ENCODE measurements at regions not wholly inside any gene's neighbourhood (a gene's known extent, or its start where the extent isn't known, plus 50 kb on each side); places are given as distances from the start of the nearest gene placed in this dataset.
"Not testable (repeated sequence)": the region's sequence is repeated elsewhere in the genome, so short reads cannot be mapped to it uniquely, and the experiment has no call there.

DNA sequence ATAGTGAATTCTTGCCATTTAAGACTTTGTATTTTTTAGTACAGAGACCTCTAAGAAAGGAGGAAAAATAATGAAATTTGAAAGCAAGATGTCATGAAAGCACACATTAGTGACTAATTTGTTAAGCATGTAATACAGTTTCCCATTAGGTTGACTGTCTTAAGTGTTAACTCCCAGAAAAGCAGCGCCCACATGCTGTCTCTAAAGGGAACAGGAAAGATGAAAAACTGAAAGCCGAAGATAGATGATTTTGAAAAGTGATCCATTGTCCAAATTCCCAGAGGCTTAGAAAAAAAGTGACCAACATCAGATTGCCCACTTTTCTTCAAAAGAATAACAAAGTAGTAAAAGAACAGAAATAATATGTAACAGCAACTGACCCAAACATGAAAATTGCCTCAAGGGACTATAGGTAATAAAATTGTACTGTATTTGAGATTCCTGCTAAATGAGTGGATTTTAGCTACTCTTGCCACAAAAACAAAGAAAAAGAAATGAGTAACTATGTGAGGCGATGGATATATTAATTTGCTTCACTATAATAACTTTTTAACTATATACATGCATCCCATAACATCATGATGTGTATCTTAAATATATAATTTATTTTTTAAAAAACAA is 83.2 kb upstream of the OGFRL1 start:
- no peak for DNase-seq

DNA sequence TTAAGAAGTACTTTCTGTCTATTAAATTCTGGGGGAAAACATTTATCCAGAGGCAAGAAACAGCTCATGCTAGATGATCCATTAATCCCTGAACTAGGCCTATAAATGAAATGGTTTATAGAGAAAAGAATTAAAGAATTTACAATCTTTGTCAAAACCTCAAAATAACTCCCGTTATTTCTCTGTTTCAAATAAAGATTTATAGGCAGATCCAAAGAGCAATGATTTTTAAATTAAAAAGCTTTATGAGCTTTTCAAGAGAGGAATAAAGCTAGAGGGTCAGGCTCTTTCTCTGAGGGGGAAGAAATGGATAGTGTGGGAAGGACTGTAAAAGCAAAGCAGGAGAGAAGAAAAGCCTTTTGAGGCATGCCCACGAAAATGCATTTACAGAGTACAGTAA is 82.5 kb upstream of the OGFRL1 start:
- DNase-seq, result no peak

DNA sequence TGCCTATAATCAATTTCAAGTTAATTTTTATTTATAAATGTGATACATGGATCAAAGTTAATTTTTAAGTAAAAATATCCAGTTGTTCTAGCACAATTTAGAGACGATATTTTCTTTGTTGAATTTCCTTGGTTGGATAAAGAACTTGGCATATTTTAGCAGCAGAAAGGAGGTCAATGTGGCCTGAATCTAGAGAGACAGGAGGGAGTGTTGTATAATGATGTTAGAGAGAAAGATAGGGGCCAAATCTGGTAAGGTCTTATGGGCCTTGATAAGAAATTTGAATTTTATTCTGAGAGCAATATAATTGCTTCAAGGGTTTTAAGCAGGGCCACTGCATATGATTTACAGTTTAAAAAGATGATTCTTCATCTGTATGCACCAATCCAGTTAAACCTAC is 79.4 kb upstream of the OGFRL1 start:
- no peak for DNase-seq

DNA sequence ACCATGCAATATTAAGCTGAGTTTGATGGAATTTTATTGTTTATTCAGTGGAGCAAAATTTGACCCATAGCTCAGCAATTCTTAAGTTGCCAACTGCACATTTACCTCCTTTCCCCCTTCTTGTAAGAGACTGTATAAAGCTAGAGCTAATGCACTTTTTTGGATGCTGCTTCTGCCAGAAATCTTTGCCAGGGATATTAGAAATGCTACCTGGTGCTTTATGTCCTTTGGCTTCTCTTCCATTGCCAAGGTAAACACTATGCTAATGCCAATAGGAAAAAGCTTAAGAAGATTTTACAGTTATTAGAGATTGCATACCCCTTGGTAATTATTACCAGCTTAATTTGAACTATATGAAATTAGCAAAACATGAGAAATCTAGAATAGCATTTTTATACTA is 79.0 kb upstream of the OGFRL1 start:
- DNase-seq, result no peak

DNA sequence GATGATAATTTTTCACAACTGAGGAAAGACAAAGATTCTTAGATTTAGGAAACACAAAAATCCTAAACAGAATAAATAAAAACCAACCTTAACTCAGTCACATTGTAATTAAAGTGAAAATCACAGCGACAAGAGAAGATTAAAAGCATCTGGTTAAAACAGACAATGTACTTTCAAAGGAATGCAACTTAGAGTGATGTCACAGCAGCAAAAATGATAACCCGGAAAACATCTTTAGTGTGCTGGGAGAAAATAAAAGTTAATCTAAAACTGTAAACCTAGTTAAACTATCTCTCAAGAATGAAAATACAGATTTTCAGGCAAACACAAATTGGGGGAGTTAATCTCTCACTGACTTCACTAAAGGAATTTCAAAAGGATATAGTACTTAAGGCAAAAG is 76.8 kb upstream of the OGFRL1 start:
- DNase-seq, result no peak

DNA sequence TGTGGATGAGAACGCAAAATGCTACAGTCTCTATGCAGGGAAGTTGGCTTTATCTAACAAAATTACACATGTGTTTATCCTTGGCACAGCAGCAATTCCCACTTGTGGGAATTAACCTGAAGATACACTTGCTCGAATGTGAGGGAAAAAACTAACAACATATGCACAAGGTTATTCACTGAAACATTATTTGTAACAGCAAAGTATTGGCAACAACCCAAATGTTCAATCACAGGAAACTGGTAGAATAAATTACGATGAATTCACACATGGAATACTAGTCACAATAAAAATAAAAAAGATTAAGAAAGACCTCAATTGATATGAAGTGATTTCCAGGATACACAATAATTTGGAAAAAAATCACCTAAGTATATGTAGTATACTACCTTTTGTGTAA is 68.1 kb upstream of the OGFRL1 start:
- peak; percentile 78 for DNase-seq

DNA sequence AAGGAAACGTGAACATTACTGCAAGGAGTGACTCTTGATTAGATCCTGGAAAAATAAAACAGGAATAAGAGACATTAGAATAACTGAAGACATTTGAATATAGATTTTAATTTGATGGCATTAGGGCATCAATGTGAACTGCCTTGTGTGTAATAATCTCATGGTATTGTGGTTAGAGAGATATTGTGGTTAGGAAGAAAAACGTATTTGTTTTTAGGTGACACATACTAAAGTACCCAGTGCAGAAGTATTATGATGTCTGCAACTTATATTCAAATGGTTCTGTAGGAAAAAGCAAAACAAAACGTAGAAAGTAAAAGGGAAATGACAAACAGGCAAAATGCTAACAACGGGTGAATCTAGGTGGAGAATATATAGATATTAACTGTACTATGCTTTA is 65.9 kb upstream of the OGFRL1 start:
- no peak for DNase-seq

DNA sequence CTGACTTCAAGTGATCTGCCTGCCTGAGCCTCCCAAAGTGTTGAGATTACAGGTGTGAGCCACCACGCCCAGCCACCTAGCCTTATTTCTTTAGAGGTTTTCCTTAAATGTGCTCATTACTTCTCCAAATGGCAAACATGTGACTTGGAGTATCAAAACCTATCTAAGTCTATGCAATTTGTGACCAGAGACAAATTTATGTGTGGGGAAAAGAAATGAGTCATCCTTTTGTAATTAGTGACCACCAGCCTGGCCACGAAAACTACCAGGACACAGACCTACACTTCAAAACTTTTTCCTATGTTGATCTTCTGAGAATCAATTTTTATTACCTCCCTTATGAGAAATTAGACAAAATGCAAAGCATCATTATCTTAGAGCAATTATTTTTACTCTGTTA is 64.6 kb upstream of the OGFRL1 start:
- no peak for DNase-seq

DNA sequence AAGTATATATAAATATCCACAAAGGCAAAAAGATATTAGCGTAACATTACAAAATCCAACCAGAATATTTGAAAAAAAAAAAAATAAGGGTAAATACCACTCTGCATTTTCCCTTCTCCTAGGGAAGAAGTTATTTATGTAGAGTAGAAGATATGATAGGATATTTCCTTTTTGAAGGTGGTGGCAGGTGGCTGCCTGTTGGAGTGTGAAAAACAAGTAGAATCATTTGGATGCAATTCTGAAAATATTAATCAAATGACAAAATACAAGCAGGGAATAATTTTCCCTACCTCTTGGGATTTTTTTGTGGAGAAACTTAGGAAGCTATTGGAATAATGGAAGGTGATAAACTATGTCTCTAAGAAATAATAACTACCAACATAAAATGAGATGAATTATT is 62.5 kb upstream of the OGFRL1 start:
- peak; percentile 41 for DNase-seq

DNA sequence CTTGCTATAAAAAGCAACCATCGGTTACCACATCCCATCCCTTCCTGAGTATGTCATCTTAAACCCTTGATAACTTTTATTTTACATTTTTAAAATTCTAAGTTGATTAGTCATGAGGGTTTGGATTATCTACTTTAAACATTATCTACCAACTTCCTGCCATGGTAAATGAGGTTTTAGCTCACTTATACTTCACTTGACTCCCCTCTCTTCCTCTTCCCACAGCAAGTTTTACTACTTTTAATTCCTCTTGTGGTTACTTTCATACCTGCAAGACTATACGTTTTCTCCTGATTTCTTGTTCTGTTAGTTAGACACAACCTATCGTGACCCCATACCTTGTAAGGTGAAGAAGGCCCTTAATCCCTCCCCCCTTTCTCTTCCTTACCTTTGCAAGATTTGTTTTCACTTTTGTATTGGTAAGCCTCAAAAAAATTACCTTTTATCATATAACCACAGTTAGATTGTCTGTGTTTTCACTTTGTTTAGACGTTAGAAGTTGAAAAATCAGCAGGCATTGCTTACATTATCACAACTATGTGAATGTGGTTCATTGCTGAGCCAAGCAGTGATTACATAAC is 60.1 kb upstream of the OGFRL1 start:
- DNase-seq, result no peak

DNA sequence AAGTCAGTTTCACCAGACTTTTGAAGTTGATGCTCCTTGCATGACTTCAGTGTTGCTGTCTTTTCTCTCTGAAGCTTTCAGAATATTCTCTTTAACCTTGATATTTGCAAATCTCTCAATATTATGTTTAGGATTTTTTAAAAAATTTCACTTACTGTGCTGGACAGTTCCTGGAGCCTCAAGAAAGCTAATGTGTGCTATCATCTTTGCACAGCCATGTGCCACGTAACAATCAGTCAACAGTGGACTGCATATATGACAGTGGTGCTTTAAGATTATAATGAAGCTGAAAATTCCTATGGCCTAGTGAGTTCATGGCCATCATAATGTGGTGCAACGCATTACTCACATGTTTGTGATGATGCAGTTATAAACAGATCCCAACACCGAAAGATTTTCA is 59.1 kb upstream of the OGFRL1 start:
- no peak for DNase-seq

DNA sequence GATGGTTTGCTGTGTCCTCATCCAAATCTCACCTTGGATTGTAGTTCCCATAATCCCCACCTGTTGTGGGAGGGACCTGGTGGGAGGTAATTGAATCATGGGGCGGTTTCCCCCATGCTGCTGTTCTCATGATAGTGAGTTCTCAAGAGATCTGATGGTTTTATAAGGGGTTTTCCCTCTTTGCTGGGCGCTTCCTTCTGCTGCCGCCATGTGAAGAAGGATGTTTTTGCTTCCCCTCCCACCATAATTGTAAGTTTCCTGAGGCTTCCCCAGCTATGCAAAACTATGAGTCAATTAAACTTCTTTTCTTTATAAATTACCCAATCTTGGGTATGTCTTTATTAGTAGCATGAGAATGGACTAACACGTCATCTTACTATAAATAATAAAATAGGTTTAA is 55.7 kb upstream of the OGFRL1 start:
- not testable (repeated sequence) for DNase-seq

DNA sequence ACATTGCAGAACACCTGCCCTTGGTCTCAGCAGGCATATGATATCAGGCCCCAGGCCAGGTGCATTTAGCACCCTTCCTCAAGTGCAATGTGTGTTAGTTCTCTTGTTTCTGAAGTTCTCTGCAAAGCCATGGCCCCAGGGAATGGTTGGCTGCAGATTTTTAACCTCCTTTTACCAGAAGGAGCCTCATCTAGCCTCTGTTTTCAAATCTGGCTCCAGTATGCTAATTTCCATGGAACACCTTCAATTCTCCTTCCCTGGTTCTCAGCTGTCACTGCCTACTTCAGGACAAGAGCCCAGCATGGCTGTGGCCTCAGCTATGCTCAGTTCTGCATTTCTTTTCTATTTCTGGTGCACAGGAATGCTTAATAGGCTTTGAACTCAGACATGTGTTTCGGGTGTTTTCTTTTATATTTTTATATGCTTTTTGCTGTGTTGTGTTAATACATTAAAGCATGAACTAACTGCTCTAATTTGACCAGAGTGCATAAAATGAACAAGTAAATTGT is 51.6 kb upstream of the OGFRL1 start:
- DNase-seq, result no peak

DNA sequence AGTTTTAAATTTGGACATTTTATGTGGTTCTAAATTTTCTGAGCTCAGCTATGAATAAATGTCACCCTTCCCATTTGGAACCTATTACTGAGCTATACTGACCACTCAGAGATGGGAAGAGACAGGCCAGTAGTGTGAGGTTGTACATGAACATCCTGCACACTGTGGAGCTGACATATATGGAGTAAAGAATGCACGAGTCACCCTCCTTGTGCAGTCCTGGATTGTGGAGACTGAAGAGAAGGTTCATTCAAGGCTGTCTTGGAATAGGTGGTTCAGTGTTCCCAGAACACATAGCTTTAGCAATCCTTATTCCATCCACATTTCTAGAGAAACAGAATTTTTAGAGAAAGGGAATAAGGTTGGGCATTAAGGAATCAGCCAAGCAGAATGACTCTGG is 50.3 kb upstream of the OGFRL1 start:
- no peak for DNase-seq
